ENCODE measurements at regions not wholly inside any gene's neighbourhood (a gene's known extent, or its start where the extent isn't known, plus 50 kb on each side); places are given as distances from the start of the nearest gene placed in this dataset.

- Histone ChIP-seq H3K79me2 (ENCODE audit: insufficient read depth, low read length) (no peaks in the 10 kb centered on the region), H3K4me3 (replicated peaks in 1 of 3; ENCODE audit: low read depth in 2 of 3, low read length in 3 of 3) (no peak overlapping the region), H4K20me1 (ENCODE audit: insufficient read depth, low read length) (no peaks in the 10 kb centered on the region), H3K9ac (ENCODE audit: insufficient read depth, low read length, poor library complexity, severe bottlenecking) (no peak overlapping the region), H3K27ac (ENCODE audit: low read depth in 1 of 2, low read length in 2 of 2) (no peak overlapping the region), H2AFZ (ENCODE audit: insufficient read depth, low read depth, low read length, poor library complexity, severe bottlenecking) (no peak overlapping the region), H3K27me3 (ENCODE audit: control insufficient read depth in 2 of 2, insufficient read depth in 2 of 2, low read length in 2 of 2) (no peaks in the 10 kb centered on the region), H3K9me3 (replicated peaks in 1 of 2; ENCODE audit: control insufficient read depth in 1 of 2, insufficient read depth in 1 of 2, low read length in 2 of 2) (peaks cover 18 to 38% of the 10 kb centered on the region in 2 donors), H3K36me3 (replicated peaks in 1 of 2; ENCODE audit: control insufficient read depth in 1 of 2, insufficient read depth in 2 of 2, low read length in 2 of 2) (no peaks in the 10 kb centered on the region), H3K4me2 (replicated peaks; ENCODE audit: extremely low read depth, low read length, poor library complexity, severe bottlenecking) (no peak overlapping the region), H3K4me1 (ENCODE audit: control insufficient read depth in 1 of 2, insufficient read depth in 2 of 2, low read length in 2 of 2) (no peaks in the 10 kb centered on the region)
- H3K27ac Mint-ChIP-seq = no peak overlapping the region
- H3K36me3 Mint-ChIP-seq = no peaks in the 10 kb centered on the region
- 94% methylated on average over 3 of the region's 7 CpGs for WGBS (ENCODE audit: insufficient coverage)
- no peak for TF ChIP-seq CTCF (IDR thresholded peaks at IDR 0.05)
- intact Hi-C loops (cut with micrococcal nuclease) = no loop called here
- H3K4me3 Mint-ChIP-seq = no peak overlapping the region
- H3K4me1 Mint-ChIP-seq = no peaks in the 10 kb centered on the region
- no peak for DNase-seq
- no peaks in the 10 kb centered on the region for H3K27me3 Mint-ChIP-seq (ENCODE audit: low read depth in 3 of 3)
- H3K9me3 Mint-ChIP-seq = peaks cover 2 to 16% (median 10%) of the 10 kb centered on the region in 7 donors
Observed at GRCh38 chr11:42906226-42906625, 405.6 kb upstream of the API5 start.

GRCh38 chr11:42913731-42914130, 398.1 kb upstream of the API5 start:
- no peaks in the 10 kb centered on the region for H3K27me3 ChIP-seq (ENCODE audit: control insufficient read depth in 2 of 2, insufficient read depth in 2 of 2, low read length in 2 of 2)
- no peaks in the 10 kb centered on the region for H3K36me3 ChIP-seq (replicated peaks in 1 of 2; ENCODE audit: control insufficient read depth in 1 of 2, insufficient read depth in 2 of 2, low read length in 2 of 2)
- intact Hi-C loops (cut with micrococcal nuclease) = no loop called here
- H3K9me3 ChIP-seq (replicated peaks in 1 of 2; ENCODE audit: control insufficient read depth in 1 of 2, insufficient read depth in 1 of 2, low read length in 2 of 2) = peaks cover 4 to 11% of the 10 kb centered on the region in 2 donors
- DNase-seq = no peak
- no peak overlapping the region for H3K27ac ChIP-seq (ENCODE audit: low read depth in 1 of 2, low read length in 2 of 2)
- no peaks in the 10 kb centered on the region for H3K79me2 ChIP-seq (ENCODE audit: insufficient read depth, low read length)
- H3K4me1 ChIP-seq (ENCODE audit: control insufficient read depth in 1 of 2, insufficient read depth in 2 of 2, low read length in 2 of 2) = no peaks in the 10 kb centered on the region
- no peak for TF ChIP-seq CTCF (IDR thresholded peaks at IDR 0.05)
- no peak overlapping the region for H2AFZ ChIP-seq (ENCODE audit: insufficient read depth, low read depth, low read length, poor library complexity, severe bottlenecking)
- no peaks in the 10 kb centered on the region for H4K20me1 ChIP-seq (ENCODE audit: insufficient read depth, low read length)
- no CpG with 5 or more reads among the region's 2 CpGs for WGBS (ENCODE audit: insufficient coverage)
- H3K4me2 ChIP-seq (replicated peaks; ENCODE audit: extremely low read depth, low read length, poor library complexity, severe bottlenecking) = no peak overlapping the region
- no peak overlapping the region for H3K4me3 ChIP-seq (replicated peaks in 1 of 3; ENCODE audit: low read depth in 2 of 3, low read length in 3 of 3)
- Mint-ChIP-seq H3K4me1 (no peaks in the 10 kb centered on the region), H3K27ac (no peak overlapping the region), H3K27me3 (ENCODE audit: low read depth in 3 of 3) (no peaks in the 10 kb centered on the region), H3K4me3 (no peak overlapping the region), H3K36me3 (no peaks in the 10 kb centered on the region), H3K9me3 (peaks cover 4 to 14% (median 10%) of the 10 kb centered on the region in 7 donors)
- no peak overlapping the region for H3K9ac ChIP-seq (ENCODE audit: insufficient read depth, low read length, poor library complexity, severe bottlenecking)
